Trophoblast cell (in vitro differentiated cells and primary cell): ENCODE measurements at regions not wholly inside any gene's neighbourhood (a gene's known extent, or its start where the extent isn't known, plus 50 kb on each side); places are given as distances from the start of the nearest gene placed in this dataset.

Experiments
- DNase-seq, 2 donors: peaks; one replicate each; pipeline ENCODE4 v3.0.0-alpha.2; 2016
- H2AFZ ChIP-seq: 2 replicates; pipeline ENCODE4 v1.6.1; 2013; ENCODE audit warnings: low read length, moderate library complexity, mild to moderate bottlenecking; ENCODE audit not compliant: insufficient read depth, poor library complexity
- H2AK5ac ChIP-seq: 2 replicates; pipeline ENCODE4 v1.6.1; 2013; ENCODE audit warnings: mild to moderate bottlenecking, low read length
- H2BK120ac ChIP-seq: 2 replicates; pipeline ENCODE4 v1.6.1; 2013; ENCODE audit warnings: low read length, mild to moderate bottlenecking, moderate library complexity; ENCODE audit not compliant: insufficient read depth, poor library complexity
- H2BK12ac ChIP-seq: 2 replicates; pipeline ENCODE4 v1.6.1; 2013; ENCODE audit warnings: mild to moderate bottlenecking, low read length, moderate library complexity
- H2BK5ac ChIP-seq: 2 replicates; pipeline ENCODE4 v1.6.1; 2013; ENCODE audit warnings: low read length, low read depth, moderate library complexity, mild to moderate bottlenecking; ENCODE audit not compliant: poor library complexity
- H3K14ac ChIP-seq: 2 replicates; pipeline ENCODE4 v1.6.1; 2013; ENCODE audit warnings: mild to moderate bottlenecking, low read length
- H3K18ac ChIP-seq: 2 replicates; pipeline ENCODE4 v1.6.1; 2013; ENCODE audit warnings: mild to moderate bottlenecking, low read length
- H3K23ac ChIP-seq: 2 replicates; pipeline ENCODE4 v1.6.1; 2013; ENCODE audit warnings: low read length
- H3K27ac ChIP-seq: 2 replicates; pipeline ENCODE4 v1.5.1; 2013; ENCODE audit warnings: low read depth, mild to moderate bottlenecking, inconsistent platforms, low read length, moderate library complexity
- H3K27me3 ChIP-seq: 2 replicates; pipeline ENCODE4 v1.6.1; 2013; ENCODE audit warnings: inconsistent platforms, mild to moderate bottlenecking, low read length, moderate library complexity; ENCODE audit not compliant: insufficient read depth
- H3K36me3 ChIP-seq, 2 experiments: 1 replicate in 1 of 2; 2 replicates in 1 of 2; pipeline ENCODE4 v1.6.1; 2013; ENCODE audit warnings: low read length in 2 of 2, mild to moderate bottlenecking in 2 of 2, moderate library complexity in 1 of 2; ENCODE audit not compliant: insufficient read depth in 2 of 2, control insufficient read depth in 1 of 2
- H3K4ac ChIP-seq: 2 replicates; pipeline ENCODE4 v1.6.1; 2013; ENCODE audit warnings: low read depth, mild to moderate bottlenecking, low read length, moderate library complexity
- H3K4me1 ChIP-seq, 2 experiments: 1 replicate in 1 of 2; 2 replicates in 1 of 2; pipeline ENCODE4 v1.6.1; 2013; ENCODE audit warnings: low read length in 2 of 2, mild to moderate bottlenecking in 2 of 2, moderate library complexity in 1 of 2; ENCODE audit not compliant: insufficient read depth in 2 of 2, control insufficient read depth in 1 of 2
- H3K4me2 ChIP-seq: 2 replicates; pipeline ENCODE4 v1.6.1; 2013; ENCODE audit warnings: inconsistent platforms, mild to moderate bottlenecking, low read length, moderate library complexity
- H3K4me3 ChIP-seq: 2 replicates; pipeline ENCODE4 v1.5.1; 2013; ENCODE audit warnings: mild to moderate bottlenecking, low read depth, low read length, inconsistent platforms
- H3K79me1 ChIP-seq: one replicate; pipeline ENCODE4 v1.6.1; 2013; ENCODE audit warnings: low read length
- H3K79me2 ChIP-seq: 2 replicates; pipeline ENCODE4 v1.6.1; 2013; ENCODE audit warnings: low read length, mild to moderate bottlenecking; ENCODE audit not compliant: control insufficient read depth, insufficient read depth, poor library complexity
- H3K9ac ChIP-seq: 2 replicates; pipeline ENCODE4 v1.6.1; 2013; ENCODE audit warnings: mild to moderate bottlenecking, low read length
- H3K9me3 ChIP-seq: 2 replicates; pipeline ENCODE4 v1.6.1; 2013; ENCODE audit warnings: low read depth, mild to moderate bottlenecking, control low read depth, inconsistent platforms, low read length; ENCODE audit not compliant: insufficient read depth
- H4K12ac ChIP-seq: 2 replicates; pipeline ENCODE4 v1.6.1; 2013; ENCODE audit warnings: low read depth, mild to moderate bottlenecking, low read length, moderate library complexity
- H4K8ac ChIP-seq: 2 replicates; pipeline ENCODE4 v1.6.1; 2013; ENCODE audit warnings: low read depth, mild to moderate bottlenecking, low read length, moderate library complexity
- H4K91ac ChIP-seq: one replicate; pipeline ENCODE4 v1.6.1; 2013; ENCODE audit warnings: low read depth, mild to moderate bottlenecking, low read length, moderate library complexity
- WGBS: extraction: QIAGEN DNeasy Blood & Tissue Kit; methylation state at CpG from one replicate; pipeline ENCODE4 v1.1.7; 2013; ENCODE audit warnings: missing lambda C conversion rate; ENCODE audit not compliant: insufficient read length, insufficient coverage; ENCODE audit errors: extremely low coverage; 5-methylcytosine and 5-hydroxymethylcytosine counted together

- Histone ChIP-seq H2BK120ac (no peak overlapping the region), H3K14ac (no peak overlapping the region), H3K79me1 (peaks cover 6% of the 10 kb centered on the region), H3K9ac (no peak overlapping the region), H3K4ac (no peak overlapping the region), H3K18ac (no peak overlapping the region), H2BK12ac (no peak overlapping the region), H3K23ac (no peak overlapping the region), H3K27ac (peak overlapping the region; percentile 60), H4K8ac (no peak overlapping the region), H4K91ac (no peak overlapping the region), H3K9me3 (no peaks in the 10 kb centered on the region), H4K12ac (no peak overlapping the region), H3K27me3 (no peaks in the 10 kb centered on the region), H2AK5ac (no peak overlapping the region), H3K4me2 (peak overlapping the region; percentile 37), H3K4me3 (no peak overlapping the region), H2AFZ (no peak overlapping the region), H3K79me2 (no peaks in the 10 kb centered on the region), H3K4me1 (peaks cover 2 to 6% of the 10 kb centered on the region in 2 experiments), H3K36me3 (no peaks in the 10 kb centered on the region), H2BK5ac (no peak overlapping the region)
- DNase-seq = peak; percentile 49 to 56
- no CpG with 5 or more reads among the region's 6 CpGs for WGBS
Observed at GRCh38 chr18:25661831-25662230, 309.9 kb upstream of the ZNF521 start.

- H2BK120ac ChIP-seq = no peak overlapping the region
- H2AFZ ChIP-seq = no peak overlapping the region
- H3K27ac ChIP-seq = no peak overlapping the region
- H3K18ac ChIP-seq = no peak overlapping the region
- no peak overlapping the region for H3K4ac ChIP-seq
- H3K79me2 ChIP-seq = no peaks in the 10 kb centered on the region
- H3K27me3 ChIP-seq = no peaks in the 10 kb centered on the region
- H3K4me3 ChIP-seq = no peak overlapping the region
- no peak overlapping the region for H4K91ac ChIP-seq
- no peak overlapping the region for H3K4me2 ChIP-seq
- no peak overlapping the region for H3K14ac ChIP-seq
- H3K36me3 ChIP-seq = no peaks in the 10 kb centered on the region
- no peak overlapping the region for H4K8ac ChIP-seq
- H3K23ac ChIP-seq = no peak overlapping the region
- H3K9ac ChIP-seq = no peak overlapping the region
- H2BK12ac ChIP-seq = no peak overlapping the region
- no CpG with 5 or more reads among the region's 6 CpGs for WGBS
- DNase-seq = no peak
- no peak overlapping the region for H2AK5ac ChIP-seq
- H2BK5ac ChIP-seq = no peak overlapping the region
- peaks cover 2 to 6% of the 10 kb centered on the region in 2 experiments for H3K4me1 ChIP-seq
- no peaks in the 10 kb centered on the region for H3K9me3 ChIP-seq
- H4K12ac ChIP-seq = no peak overlapping the region
- peaks cover 4% of the 10 kb centered on the region for H3K79me1 ChIP-seq
Observed at GRCh38 chr18:25659541-25659940, 307.6 kb upstream of the ZNF521 start.

- Histone ChIP-seq H3K4me1 (peaks cover 2 to 6% of the 10 kb centered on the region in 2 experiments), H2BK12ac (peak overlapping the region; percentile 98), H2BK5ac (no peak overlapping the region), H3K4ac (no peak overlapping the region), H4K12ac (no peak overlapping the region), H3K4me3 (no peak overlapping the region), H3K9ac (no peak overlapping the region), H3K27ac (no peak overlapping the region), H3K9me3 (no peaks in the 10 kb centered on the region), H4K8ac (no peak overlapping the region), H2AK5ac (no peak overlapping the region), H3K23ac (no peak overlapping the region), H3K14ac (no peak overlapping the region), H3K27me3 (no peaks in the 10 kb centered on the region), H3K36me3 (no peaks in the 10 kb centered on the region), H3K18ac (no peak overlapping the region), H3K4me2 (no peak overlapping the region), H2BK120ac (no peak overlapping the region), H3K79me2 (no peaks in the 10 kb centered on the region), H2AFZ (peak overlapping the region; percentile 54), H3K79me1 (peaks cover 4% of the 10 kb centered on the region), H4K91ac (peak overlapping the region; percentile 55)
- whole genome bisulfite sequencing = no CpG with 5 or more reads among the region's 4 CpGs
- DNase-seq = no peak
Observed at GRCh38 chr18:25658476-25658875, 306.5 kb upstream of the ZNF521 start.

- H3K27ac ChIP-seq = no peak overlapping the region
- H3K79me2 ChIP-seq = no peaks in the 10 kb centered on the region
- H3K9ac ChIP-seq = no peak overlapping the region
- H3K4me1 ChIP-seq = peaks cover 4 to 11% of the 10 kb centered on the region in 2 experiments
- no peak overlapping the region for H3K4me3 ChIP-seq
- peak overlapping the region; percentile 82 for H2BK120ac ChIP-seq
- no peaks in the 10 kb centered on the region for H3K9me3 ChIP-seq
- H3K18ac ChIP-seq = no peak overlapping the region
- no CpG with 5 or more reads among the region's 1 CpG for WGBS
- H3K79me1 ChIP-seq = peaks cover 15% of the 10 kb centered on the region
- no peak overlapping the region for H4K8ac ChIP-seq
- H2BK5ac ChIP-seq = no peak overlapping the region
- H3K27me3 ChIP-seq = no peaks in the 10 kb centered on the region
- H4K12ac ChIP-seq = no peak overlapping the region
- peak overlapping the region; percentile 77 for H2AK5ac ChIP-seq
- DNase-seq = no peak
- H2BK12ac ChIP-seq = peak overlapping the region; percentile 91
- no peak overlapping the region for H3K14ac ChIP-seq
- no peaks in the 10 kb centered on the region for H3K36me3 ChIP-seq
- no peak overlapping the region for H3K4me2 ChIP-seq
- no peak overlapping the region for H2AFZ ChIP-seq
- no peak overlapping the region for H3K23ac ChIP-seq
- H4K91ac ChIP-seq = no peak overlapping the region
- no peak overlapping the region for H3K4ac ChIP-seq
Observed at GRCh38 chr18:25651553-25651952, 299.6 kb upstream of the ZNF521 start.
